ENCODE measurements at regions not wholly inside any gene's neighbourhood (a gene's known extent, or its start where the extent isn't known, plus 50 kb on each side); places are given as distances from the start of the nearest gene placed in this dataset.

GRCh38 chr11:17157761-17158160 is 50.0 kb downstream of the PIK3C2A start:
- Mint-ChIP-seq H3K4me1 (peaks cover 34% of the 10 kb centered on the region), H3K36me3 (ENCODE audit: low read depth) (peaks cover 21% of the 10 kb centered on the region), H3K27me3 (ENCODE audit: insufficient read depth, low read depth, poor library complexity) (no peaks in the 10 kb centered on the region), H3K27ac (no peak overlapping the region), H3K9me3 (no peaks in the 10 kb centered on the region), H3K4me3 (no peak overlapping the region)
- H4K20me1 ChIP-seq (replicated peaks; ENCODE audit: insufficient read depth) = peaks cover 49% of the 10 kb centered on the region
- H2AFZ ChIP-seq = no peak overlapping the region
- H3K79me2 ChIP-seq (replicated peaks; ENCODE audit: insufficient read depth) = peaks cover 94% of the 10 kb centered on the region
- no peak overlapping the region for H3K4me3 ChIP-seq
- H3K4me2 ChIP-seq = no peak overlapping the region
- H3K9me2 ChIP-seq (ENCODE audit: insufficient read depth) = no peaks in the 10 kb centered on the region
- ATAC-seq (no peak), DNase-seq (ENCODE audit: low spot score) (no peak)
- H3F3A ChIP-seq (replicated peaks; ENCODE audit: low read depth) = no peaks in the 10 kb centered on the region
- no peaks in the 10 kb centered on the region for H3K27me3 ChIP-seq (ENCODE audit: insufficient read depth)
- no peak for TF ChIP-seq EZH2phosphoT487 (IDR thresholded peaks at IDR 0.05; ENCODE audit: unreplicated experiment)
- no peak for TF ChIP-seq REST (IDR thresholded peaks at IDR 0.05; ENCODE audit: unreplicated experiment)
- TF ChIP-seq STAT1 (IDR thresholded peaks at IDR 0.05; ENCODE audit: unreplicated experiment) = no peak
- TF ChIP-seq ZNF331 (CRISPR knock-in tag; IDR thresholded peaks at IDR 0.05; ENCODE audit: low read depth) = no peak
- TF ChIP-seq JUNB (IDR thresholded peaks at IDR 0.05; ENCODE audit: unreplicated experiment) = no peak
- TF ChIP-seq POLR2AphosphoS5 (IDR thresholded peaks at IDR 0.05; ENCODE audit: low read depth) = no peak
- TF ChIP-seq ZNF114 (CRISPR knock-in tag; IDR thresholded peaks at IDR 0.05) = no peak
- no peak for TF ChIP-seq ZNF462 (CRISPR knock-in tag; IDR thresholded peaks at IDR 0.05)
- no peak for TF ChIP-seq NANOG (IDR thresholded peaks at IDR 0.05; ENCODE audit: borderline replicate concordance)
- no peak for TF ChIP-seq CTCF (conservative IDR thresholded peaks at IDR 0.05; ENCODE audit: low read depth in 2 of 2)
- TF ChIP-seq CREB1 (CRISPR knock-in tag; IDR thresholded peaks at IDR 0.05; ENCODE audit: low read depth) = no peak
- no peak for TF ChIP-seq EZH2 (IDR thresholded peaks at IDR 0.05; ENCODE audit: low read depth, unreplicated experiment)
- no peak for TF ChIP-seq ETS1 (IDR thresholded peaks at IDR 0.05)
- H3K4me1 ChIP-seq (ENCODE audit: insufficient read depth) = no peaks in the 10 kb centered on the region; the same call in 1 of the 2 replicates
- no peaks in the 10 kb centered on the region for H3K36me3 ChIP-seq (ENCODE audit: insufficient read depth)
- no peak overlapping the region for H3K27ac ChIP-seq (ENCODE audit: low read depth)
